IMR-90 (cell line): ENCODE measurements at regions not wholly inside any gene's neighbourhood (a gene's known extent, or its start where the extent isn't known, plus 50 kb on each side); places are given as distances from the start of the nearest gene placed in this dataset.

Experiments
- ATAC-seq: fragments of 200-7000 bp; cut with Tn5 transposase; 2 replicates; pipeline ENCODE4 v1.9.1; 2020; ENCODE audit warnings: low read depth, mild to moderate bottlenecking, moderate library complexity
- BruUV-seq: library from RNA; stranded (reverse); fragments of 400-500 nt; replicated peaks from 2 replicates; lab custom pipeline; 2021; lab: Mats Ljungman, UMichigan
- CTCF ChIA-PET: fragments of 300-600 bp; formaldehyde crosslinking; extraction: SDS; loops from one replicate; lab custom pipeline; 2021; ENCODE audit warnings: antibody characterized with exemption; lab: Yijun Ruan, JAX
- POLR2A ChIA-PET: fragments of 300-600 bp; sonication (Branson Sonifier 250); formaldehyde crosslinking; loops from one replicate; lab custom pipeline; 2022; ENCODE audit warnings: antibody characterized with exemption; ENCODE audit not compliant: unreplicated experiment; lab: Charles Lee
- DNase-seq: peaks from one replicate; pipeline ENCODE4 v3.0.0; 2013
- H2AFZ ChIP-seq: replicated peaks from 2 replicates; pipeline ENCODE3; 2013; ENCODE audit warnings: low read length, mild to moderate bottlenecking; ENCODE audit not compliant: poor library complexity
- H2AK5ac ChIP-seq: 2 replicates; pipeline ENCODE4 v1.6.1; 2013; ENCODE audit warnings: low read depth, low read length, inconsistent platforms
- H2AK9ac ChIP-seq: replicated peaks from 2 replicates; pipeline ENCODE3; 2013; ENCODE audit warnings: mild to moderate bottlenecking, low read depth, low read length, moderate library complexity; ENCODE audit not compliant: poor library complexity
- H2BK120ac ChIP-seq: 2 replicates; pipeline ENCODE4 v1.6.1; 2013; ENCODE audit warnings: low read depth, low read length, inconsistent platforms
- H2BK15ac ChIP-seq: 3 replicates; pipeline ENCODE4 v1.6.1; 2013; ENCODE audit warnings: low read depth, low read length, inconsistent platforms
- H2BK20ac ChIP-seq: 2 replicates; pipeline ENCODE4 v1.6.1; 2013; ENCODE audit warnings: low read depth, mild to moderate bottlenecking, inconsistent platforms, low read length, moderate library complexity
- H2BK5ac ChIP-seq: 2 replicates; pipeline ENCODE4 v1.6.1; 2013; ENCODE audit warnings: mild to moderate bottlenecking, low read depth, low read length, inconsistent platforms; ENCODE audit not compliant: poor library complexity, severe bottlenecking
- H3K14ac ChIP-seq: replicated peaks from 2 replicates; pipeline ENCODE4 v1.6.1; 2013; ENCODE audit warnings: low read depth, low read length, inconsistent platforms
- H3K18ac ChIP-seq: 2 replicates; pipeline ENCODE4 v1.6.1; 2013; ENCODE audit warnings: low read depth, low read length, control low read depth
- H3K23ac ChIP-seq: 2 replicates; pipeline ENCODE4 v1.6.1; 2013; ENCODE audit warnings: low read depth, low read length, inconsistent platforms
- H3K27ac ChIP-seq: 2 replicates; pipeline ENCODE4 v1.5.1; 2013; ENCODE audit warnings: mild to moderate bottlenecking, control low read depth, low read length; ENCODE audit not compliant: insufficient read depth
- H3K27me3 ChIP-seq: 2 replicates; pipeline ENCODE4 v1.6.1; 2013; ENCODE audit warnings: low read length; ENCODE audit not compliant: control insufficient read depth, insufficient read depth
- H3K36me3 ChIP-seq: 2 replicates; pipeline ENCODE4 v1.6.1; 2013; ENCODE audit warnings: low read length, mixed read lengths; ENCODE audit not compliant: control insufficient read depth, insufficient read depth
- H3K4ac ChIP-seq: 2 replicates; pipeline ENCODE4 v1.6.1; 2013; ENCODE audit warnings: low read depth, low read length, inconsistent platforms
- H3K4me1 ChIP-seq: 2 replicates; pipeline ENCODE4 v1.6.1; 2013; ENCODE audit warnings: low read length, mixed read lengths; ENCODE audit not compliant: control insufficient read depth, insufficient read depth
- H3K4me2 ChIP-seq: 2 replicates; pipeline ENCODE4 v1.6.1; 2013; ENCODE audit warnings: low read depth, mild to moderate bottlenecking, control low read depth, low read length, moderate library complexity
- H3K4me3 ChIP-seq: 2 replicates; pipeline ENCODE4 v1.5.1; 2013; ENCODE audit warnings: low read depth, mild to moderate bottlenecking, control low read depth, low read length, moderate library complexity; ENCODE audit not compliant: insufficient read depth
- H3K56ac ChIP-seq: 2 replicates; pipeline ENCODE4 v1.6.1; 2013; ENCODE audit warnings: low read length, inconsistent platforms; ENCODE audit not compliant: insufficient read depth; ENCODE audit errors: extremely low read depth
- H3K79me1 ChIP-seq, 2 experiments: 2 replicates each; pipeline ENCODE4 v1.6.1; 2013; ENCODE audit warnings: low read length in 2 of 2, inconsistent platforms in 1 of 2, low read depth in 1 of 2
- H3K9ac ChIP-seq: 2 replicates; pipeline ENCODE4 v1.6.1; 2013; ENCODE audit warnings: low read depth, low read length, control low read depth
- H3K9me1 ChIP-seq: 2 replicates; pipeline ENCODE4 v1.6.1; 2013; ENCODE audit warnings: low read length, inconsistent platforms; ENCODE audit not compliant: insufficient read depth
- H3K9me3 ChIP-seq: 2 replicates; pipeline ENCODE4 v1.6.1; 2013; ENCODE audit warnings: low read length; ENCODE audit not compliant: control insufficient read depth, insufficient read depth
- H4K20me1 ChIP-seq: 2 replicates; pipeline ENCODE4 v1.6.1; 2013; ENCODE audit warnings: low read length, inconsistent platforms; ENCODE audit not compliant: insufficient read depth
- H4K5ac ChIP-seq: 2 replicates; pipeline ENCODE4 v1.6.1; 2013; ENCODE audit warnings: mild to moderate bottlenecking, low read depth, low read length, control low read depth
- H4K8ac ChIP-seq, 2 experiments: 2 replicates each; pipeline ENCODE4 v1.6.1; 2013; ENCODE audit warnings: low read depth in 2 of 2, low read length in 2 of 2, control low read depth in 1 of 2, inconsistent platforms in 1 of 2
- H4K91ac ChIP-seq: 2 replicates; pipeline ENCODE4 v1.6.1; 2013; ENCODE audit warnings: low read depth, low read length, inconsistent platforms; ENCODE audit not compliant: insufficient read depth
- BHLHE40 ChIP-seq: fragments of 150-350 bp; IDR thresholded peaks from 2 replicates; pipeline ENCODE4 v1.6.1; 2016; ENCODE audit warnings: mild to moderate bottlenecking, low read depth, low read length
- CEBPB ChIP-seq: IDR thresholded peaks from 2 replicates; pipeline ENCODE4 v1.6.1; 2012; ENCODE audit warnings: low read depth, low read length, improper control_type of control experiment
- CHD1 ChIP-seq: IDR thresholded peaks from 2 replicates; pipeline ENCODE4 v1.6.1; 2012; ENCODE audit warnings: low read depth, low read length, improper control_type of control experiment
- FOS ChIP-seq: fragments of 150-350 bp; IDR thresholded peaks from 2 replicates; pipeline ENCODE4 v1.6.1; 2016; ENCODE audit warnings: low read depth, low read length
- MAFK ChIP-seq: IDR thresholded peaks from 2 replicates; pipeline ENCODE4 v1.6.1; 2012; ENCODE audit warnings: low read depth, low read length, improper control_type of control experiment
- MAZ ChIP-seq: IDR thresholded peaks from 2 replicates; pipeline ENCODE4 v1.6.1; 2012; ENCODE audit warnings: low read depth, mild to moderate bottlenecking, low read length, improper control_type of control experiment, moderate library complexity, borderline replicate concordance
- MXI1 ChIP-seq: IDR thresholded peaks from 2 replicates; pipeline ENCODE4 v1.6.1; 2012; ENCODE audit warnings: low read depth, mild to moderate bottlenecking, low read length, moderate library complexity, borderline replicate concordance
- NFE2L2 ChIP-seq: fragments of 150-350 bp; IDR thresholded peaks from 2 replicates; pipeline ENCODE4 v1.6.1; 2016; ENCODE audit warnings: low read depth, mild to moderate bottlenecking, low read length
- POLR2A ChIP-seq: IDR thresholded peaks from 2 replicates; pipeline ENCODE4 v1.6.1; 2012; ENCODE audit warnings: mild to moderate bottlenecking, low read depth, low read length
- RAD21 ChIP-seq: IDR thresholded peaks from 2 replicates; pipeline ENCODE4 v1.6.1; 2012; ENCODE audit warnings: low read length, improper control_type of control experiment
- RCOR1 ChIP-seq: IDR thresholded peaks from 2 replicates; pipeline ENCODE4 v1.6.1; 2012; ENCODE audit warnings: mild to moderate bottlenecking, low read length, improper control_type of control experiment; ENCODE audit not compliant: insufficient replicate concordance
- RFX5 ChIP-seq: IDR thresholded peaks from 2 replicates; pipeline ENCODE4 v1.8.0; 2012; ENCODE audit warnings: low read depth, mild to moderate bottlenecking, low read length, moderate library complexity
- SMC3 ChIP-seq: fragments of 150-350 bp; IDR thresholded peaks from 2 replicates; pipeline ENCODE4 v1.6.1; 2016; ENCODE audit warnings: low read depth, mild to moderate bottlenecking, antibody characterized with exemption, low read length, moderate library complexity
- WGBS, 2 experiments: methylation state at CpG; one replicate each; pipeline versions ENCODE4 v1.1.5 to v1.1.7; 2013; ENCODE audit warnings: missing lambda C conversion rate in 2 of 2; ENCODE audit not compliant: insufficient read length in 1 of 2; ENCODE audit errors: extremely low coverage in 2 of 2; 5-methylcytosine and 5-hydroxymethylcytosine counted together
- dilution Hi-C: fragments of 300-500 bp; cut with HindIII; formaldehyde crosslinking; loops from one replicate; pipeline ENCODE4 v1.14.3; 2018; ENCODE audit warnings: low sequenced_read_pairs; ENCODE audit not compliant: unreplicated experiment
- in situ Hi-C: fragments of 300-500 bp; cut with MboI; formaldehyde crosslinking; loops from 3 replicates; pipeline ENCODE4 v1.14.3; 2019; ENCODE audit warnings: low sequenced_read_pairs, inconsistent platforms, mixed read lengths
- intact Hi-C: fragments of 100-400 bp; cut with micrococcal nuclease; formaldehyde crosslinking; loops from 2 replicates; pipeline ENCODE4 v1.10.0; 2022
- TF ChIP-seq, protein P1 (sequence below): conservative IDR thresholded peaks from 2 replicates; pipeline ENCODE4 v1.5.1; 2012; ENCODE audit warnings: mild to moderate bottlenecking, low read depth, low read length, improper control_type of control experiment
- TF ChIP-seq, protein P2 (sequence below): fragments of 150-350 bp; IDR thresholded peaks from 2 replicates; pipeline ENCODE4 v1.6.1; 2016; ENCODE audit warnings: low read depth, mild to moderate bottlenecking, low read length, moderate library complexity, borderline replicate concordance
- TF ChIP-seq, protein P3 (sequence below): fragments of 150-350 bp; IDR thresholded peaks from 2 replicates; pipeline ENCODE4 v1.6.1; 2017; ENCODE audit warnings: mild to moderate bottlenecking, antibody characterized with exemption, low read length, low read depth

DNA sequence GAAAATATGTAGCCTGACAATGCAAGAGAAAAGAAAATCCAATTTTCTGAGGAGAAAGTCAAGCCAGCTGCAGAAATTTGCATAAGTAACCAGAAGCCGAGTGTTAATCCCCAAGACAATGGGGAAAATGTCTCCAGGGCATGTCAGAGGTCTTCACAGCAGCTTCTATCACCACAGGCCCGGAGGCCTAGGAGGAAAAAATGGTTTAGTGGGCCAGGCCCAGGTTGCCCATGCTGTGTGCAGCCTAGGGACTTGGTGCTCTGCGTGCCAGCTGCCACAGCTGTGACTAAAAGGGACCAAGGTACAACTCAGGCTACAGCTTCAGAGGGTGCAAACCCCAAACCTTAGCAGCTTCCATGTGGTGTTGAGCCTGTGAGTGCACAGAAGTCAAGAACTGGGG, 201.2 kb upstream of the SOX2 start:
- no peak overlapping the region for H3K9ac ChIP-seq
- H3K79me1 ChIP-seq = no peaks in the 10 kb centered on the region
- DNase-seq (no peak), ATAC-seq (no peak)
- ChIA-PET POLR2A (no interaction called here), CTCF (no interaction called here)
- no peaks in the 10 kb centered on the region for H3K27me3 ChIP-seq
- H3K4me1 ChIP-seq = no peaks in the 10 kb centered on the region
- H3K4me2 ChIP-seq = no peak overlapping the region
- TF ChIP-seq, protein P1, sequence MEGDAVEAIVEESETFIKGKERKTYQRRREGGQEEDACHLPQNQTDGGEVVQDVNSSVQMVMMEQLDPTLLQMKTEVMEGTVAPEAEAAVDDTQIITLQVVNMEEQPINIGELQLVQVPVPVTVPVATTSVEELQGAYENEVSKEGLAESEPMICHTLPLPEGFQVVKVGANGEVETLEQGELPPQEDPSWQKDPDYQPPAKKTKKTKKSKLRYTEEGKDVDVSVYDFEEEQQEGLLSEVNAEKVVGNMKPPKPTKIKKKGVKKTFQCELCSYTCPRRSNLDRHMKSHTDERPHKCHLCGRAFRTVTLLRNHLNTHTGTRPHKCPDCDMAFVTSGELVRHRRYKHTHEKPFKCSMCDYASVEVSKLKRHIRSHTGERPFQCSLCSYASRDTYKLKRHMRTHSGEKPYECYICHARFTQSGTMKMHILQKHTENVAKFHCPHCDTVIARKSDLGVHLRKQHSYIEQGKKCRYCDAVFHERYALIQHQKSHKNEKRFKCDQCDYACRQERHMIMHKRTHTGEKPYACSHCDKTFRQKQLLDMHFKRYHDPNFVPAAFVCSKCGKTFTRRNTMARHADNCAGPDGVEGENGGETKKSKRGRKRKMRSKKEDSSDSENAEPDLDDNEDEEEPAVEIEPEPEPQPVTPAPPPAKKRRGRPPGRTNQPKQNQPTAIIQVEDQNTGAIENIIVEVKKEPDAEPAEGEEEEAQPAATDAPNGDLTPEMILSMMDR = no peak
- TF ChIP-seq RAD21 (no peak), CEBPB (no peak), MAZ (no peak), MAFK (no peak), RFX5 (no peak), RCOR1 (no peak), SMC3 (no peak), MXI1 (no peak), NFE2L2 (no peak), FOS (no peak), POLR2A (no peak), BHLHE40 (no peak), CHD1 (no peak)
- TF ChIP-seq, protein P2, sequence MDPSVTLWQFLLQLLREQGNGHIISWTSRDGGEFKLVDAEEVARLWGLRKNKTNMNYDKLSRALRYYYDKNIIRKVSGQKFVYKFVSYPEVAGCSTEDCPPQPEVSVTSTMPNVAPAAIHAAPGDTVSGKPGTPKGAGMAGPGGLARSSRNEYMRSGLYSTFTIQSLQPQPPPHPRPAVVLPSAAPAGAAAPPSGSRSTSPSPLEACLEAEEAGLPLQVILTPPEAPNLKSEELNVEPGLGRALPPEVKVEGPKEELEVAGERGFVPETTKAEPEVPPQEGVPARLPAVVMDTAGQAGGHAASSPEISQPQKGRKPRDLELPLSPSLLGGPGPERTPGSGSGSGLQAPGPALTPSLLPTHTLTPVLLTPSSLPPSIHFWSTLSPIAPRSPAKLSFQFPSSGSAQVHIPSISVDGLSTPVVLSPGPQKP = no peak
- TF ChIP-seq, protein P3, sequence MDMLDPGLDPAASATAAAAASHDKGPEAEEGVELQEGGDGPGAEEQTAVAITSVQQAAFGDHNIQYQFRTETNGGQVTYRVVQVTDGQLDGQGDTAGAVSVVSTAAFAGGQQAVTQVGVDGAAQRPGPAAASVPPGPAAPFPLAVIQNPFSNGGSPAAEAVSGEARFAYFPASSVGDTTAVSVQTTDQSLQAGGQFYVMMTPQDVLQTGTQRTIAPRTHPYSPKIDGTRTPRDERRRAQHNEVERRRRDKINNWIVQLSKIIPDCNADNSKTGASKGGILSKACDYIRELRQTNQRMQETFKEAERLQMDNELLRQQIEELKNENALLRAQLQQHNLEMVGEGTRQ = no peak
- H3K23ac ChIP-seq = no peak overlapping the region
- no peak overlapping the region for H2AFZ ChIP-seq
- no peak overlapping the region for H3K4ac ChIP-seq
- no peak overlapping the region for H4K8ac ChIP-seq
- intact Hi-C loops = no loop called here
- no peak overlapping the region for H2BK15ac ChIP-seq
- no peak overlapping the region for H3K18ac ChIP-seq
- H2BK20ac ChIP-seq = no peak overlapping the region
- H3K27ac ChIP-seq = no peak overlapping the region
- no CpG with 5 or more reads among the region's 3 CpGs for WGBS, 2 experiments
- no peak overlapping the region for H3K14ac ChIP-seq
- no TSS peak for BruUV-seq
- H3K56ac ChIP-seq = no peak overlapping the region
- in situ Hi-C loops = no loop called here
- no peak overlapping the region for H2BK120ac ChIP-seq
- H3K4me3 ChIP-seq = no peak overlapping the region
- peaks cover 5% of the 10 kb centered on the region for H3K9me3 ChIP-seq
- H3K9me1 ChIP-seq = no peaks in the 10 kb centered on the region
- H2AK9ac ChIP-seq = no peak overlapping the region
- H2AK5ac ChIP-seq = no peak overlapping the region
- no peaks in the 10 kb centered on the region for H4K20me1 ChIP-seq
- no peak overlapping the region for H2BK5ac ChIP-seq
- H4K5ac ChIP-seq = no peak overlapping the region
- no peak overlapping the region for H4K91ac ChIP-seq
- dilution Hi-C loops = no loop called here
- no peaks in the 10 kb centered on the region for H3K36me3 ChIP-seq
